SW480 (cell line): ENCODE measurements at regions not wholly inside any gene's neighbourhood (a gene's known extent, or its start where the extent isn't known, plus 50 kb on each side); places are given as distances from the start of the nearest gene placed in this dataset.
"Not testable (repeated sequence)": the region's sequence is repeated elsewhere in the genome, so short reads cannot be mapped to it uniquely, and the experiment has no call there.

ENCODE experiments used
- DNase-seq: peaks from one replicate; pipeline ENCODE4 v3.0.0-alpha.2; 2016; ENCODE audit warnings: low spot score

- no peak for DNase-seq
These were observed 1454.0 kb upstream of the SEL1L start for GRCh38 chr14:82987502-82988124.

- DNase-seq = peak; percentile 7
These were observed 1460.9 kb upstream of the SEL1L start for GRCh38 chr14:82994547-82994946.

GRCh38 chr14:82999802-83000201 is 1466.1 kb upstream of the SEL1L start:
- DNase-seq = no peak

GRCh38 chr14:83004456-83005006 is 1470.9 kb upstream of the SEL1L start:
- DNase-seq = no peak

- DNase-seq = no peak
These were observed 1472.5 kb upstream of the SEL1L start for GRCh38 chr14:83006121-83006670.

GRCh38 chr14:83007052-83007451 is 1473.4 kb upstream of the SEL1L start:
- not testable (repeated sequence) for DNase-seq

- DNase-seq = no peak
These were observed 1474.1 kb upstream of the SEL1L start for GRCh38 chr14:83007641-83008225.

GRCh38 chr14:83017296-83017695 is 1483.6 kb upstream of the SEL1L start:
- DNase-seq = no peak

- no peak for DNase-seq
These were observed 1486.2 kb upstream of the SEL1L start for GRCh38 chr14:83019744-83020414.

- DNase-seq = no peak
These were observed 1487.7 kb upstream of the SEL1L start for GRCh38 chr14:83021323-83021722.

- no peak for DNase-seq
These were observed 1489.7 kb upstream of the SEL1L start for GRCh38 chr14:83023369-83023768.

GRCh38 chr14:83041224-83041623 is 1507.6 kb upstream of the SEL1L start:
- no peak for DNase-seq

- no peak for DNase-seq
These were observed 1509.2 kb upstream of the SEL1L start for GRCh38 chr14:83042858-83043257.

- no peak for DNase-seq
These were observed 1510.3 kb upstream of the SEL1L start for GRCh38 chr14:83044001-83044400.

- no peak for DNase-seq
These were observed 1513.6 kb upstream of the SEL1L start for GRCh38 chr14:83047059-83047830.

- DNase-seq = no peak
These were observed 1519.5 kb upstream of the SEL1L start for GRCh38 chr14:83053022-83053710.

GRCh38 chr14:83058068-83058467 is 1524.4 kb upstream of the SEL1L start:
- no peak for DNase-seq

GRCh38 chr14:83071888-83072501 is 1538.3 kb upstream of the SEL1L start:
- peak; percentile 29 for DNase-seq

GRCh38 chr14:83085136-83085535 is 1551.5 kb upstream of the SEL1L start:
- DNase-seq = no peak

GRCh38 chr14:83085725-83086124 is 1552.1 kb upstream of the SEL1L start:
- no peak for DNase-seq
